ENCODE measurements at regions not wholly inside any gene's neighbourhood (a gene's known extent, or its start where the extent isn't known, plus 50 kb on each side); places are given as distances from the start of the nearest gene placed in this dataset.

GRCh38 chr6:55985309-55985708 lies 109.9 kb upstream of the BMP5 start:
- Mint-ChIP-seq H3K36me3 (ENCODE audit: insufficient read depth, unreplicated experiment) (no peaks in the 10 kb centered on the region), H3K4me3 (ENCODE audit: low read depth, unreplicated experiment) (no peak overlapping the region), H3K9me3 (ENCODE audit: low read depth, unreplicated experiment) (peaks cover 6% of the 10 kb centered on the region), H3K27ac (ENCODE audit: unreplicated experiment) (no peak overlapping the region), H3K27me3 (ENCODE audit: unreplicated experiment) (no peaks in the 10 kb centered on the region), H3K4me1 (ENCODE audit: low read depth, unreplicated experiment) (no peaks in the 10 kb centered on the region)
- intact Hi-C loops (cut with micrococcal nuclease; ENCODE audit: unreplicated experiment) = no loop called here
- no TSS peak for BruUV-seq (replicated peaks)
- CTCF ChIA-PET = interaction anchor here (0.6 kb wide), 1 partner anchor 307 kb away, joined by 3 read pairs; no protein-coding TSS in a partner anchor
- TF ChIP-seq CTCF (IDR thresholded peaks at IDR 0.05; ENCODE audit: unreplicated experiment) = no peak
- no peak for DNase-seq

- Mint-ChIP-seq H3K9me3 (ENCODE audit: low read depth, unreplicated experiment) (peaks cover 6% of the 10 kb centered on the region), H3K4me1 (ENCODE audit: low read depth, unreplicated experiment) (no peaks in the 10 kb centered on the region), H3K27ac (ENCODE audit: unreplicated experiment) (no peak overlapping the region), H3K27me3 (ENCODE audit: unreplicated experiment) (no peaks in the 10 kb centered on the region), H3K4me3 (ENCODE audit: low read depth, unreplicated experiment) (no peak overlapping the region), H3K36me3 (ENCODE audit: insufficient read depth, unreplicated experiment) (no peaks in the 10 kb centered on the region)
- CTCF ChIA-PET = no interaction called here
- DNase-seq = no peak
- intact Hi-C loops (cut with micrococcal nuclease; ENCODE audit: unreplicated experiment) = no loop called here
- BruUV-seq (replicated peaks) = no TSS peak
- TF ChIP-seq CTCF (IDR thresholded peaks at IDR 0.05; ENCODE audit: unreplicated experiment) = no peak
Measured at GRCh38 chr6:55983861-55984260, 108.5 kb upstream of the BMP5 start.

- CTCF ChIA-PET = interaction anchor here (0.7 to 1.9 kb wide), 2 partner anchors 310 to 311 kb away, joined by 4 to 7 read pairs; no protein-coding TSS in a partner anchor
- BruUV-seq (replicated peaks) = no TSS peak
- intact Hi-C loops (cut with micrococcal nuclease; ENCODE audit: unreplicated experiment) = no loop called here
- Mint-ChIP-seq H3K36me3 (ENCODE audit: insufficient read depth, unreplicated experiment) (no peaks in the 10 kb centered on the region), H3K27me3 (ENCODE audit: unreplicated experiment) (no peaks in the 10 kb centered on the region), H3K4me1 (ENCODE audit: low read depth, unreplicated experiment) (no peaks in the 10 kb centered on the region), H3K27ac (ENCODE audit: unreplicated experiment) (no peak overlapping the region), H3K9me3 (ENCODE audit: low read depth, unreplicated experiment) (peaks cover 6% of the 10 kb centered on the region), H3K4me3 (ENCODE audit: low read depth, unreplicated experiment) (no peak overlapping the region)
- no peak for TF ChIP-seq CTCF (IDR thresholded peaks at IDR 0.05; ENCODE audit: unreplicated experiment)
- DNase-seq = no peak
Measured at GRCh38 chr6:55981660-55982059, 106.3 kb upstream of the BMP5 start.

GRCh38 chr6:55980627-55981211 lies 105.3 kb upstream of the BMP5 start:
- peak; percentile 59 for TF ChIP-seq CTCF (IDR thresholded peaks at IDR 0.05; ENCODE audit: unreplicated experiment)
- no peaks in the 10 kb centered on the region for H3K27me3 Mint-ChIP-seq (ENCODE audit: unreplicated experiment)
- peak; percentile 46 for DNase-seq
- no peak overlapping the region for H3K4me3 Mint-ChIP-seq (ENCODE audit: low read depth, unreplicated experiment)
- H3K9me3 Mint-ChIP-seq (ENCODE audit: low read depth, unreplicated experiment) = peaks cover 3% of the 10 kb centered on the region
- H3K36me3 Mint-ChIP-seq (ENCODE audit: insufficient read depth, unreplicated experiment) = no peaks in the 10 kb centered on the region
- H3K27ac Mint-ChIP-seq (ENCODE audit: unreplicated experiment) = no peak overlapping the region
- CTCF ChIA-PET = interaction anchor here (0.7 to 1.0 kb wide), 2 partner anchors 311 to 312 kb away, joined by 3 to 4 read pairs; no protein-coding TSS in a partner anchor
- intact Hi-C loops (cut with micrococcal nuclease; ENCODE audit: unreplicated experiment) = loop anchor here (1.0 kb wide), 1 partner anchor 312 kb away; no protein-coding TSS in a partner anchor
- no peaks in the 10 kb centered on the region for H3K4me1 Mint-ChIP-seq (ENCODE audit: low read depth, unreplicated experiment)
- no TSS peak for BruUV-seq (replicated peaks)
